HG03159 (cell line): ENCODE measurements at regions not wholly inside any gene's neighbourhood (a gene's known extent, or its start where the extent isn't known, plus 50 kb on each side); places are given as distances from the start of the nearest gene placed in this dataset.
A peak's percentile ranks its signal among the peaks of the same experiment; 100 is the strongest.
"Not testable (repeated sequence)": the region's sequence is repeated elsewhere in the genome, so short reads cannot be mapped to it uniquely, and the experiment has no call there.

Experiments used
- ATAC-seq: cut with Tn5 transposase; IDR thresholded peaks from one replicate; pipeline ENCODE4 v1.9.1; 2021; ENCODE audit warnings: mild to moderate bottlenecking, moderate library complexity; ENCODE audit not compliant: unreplicated experiment

GRCh38 chr16:31975826-31976419, 102.3 kb downstream of the ZNF267 start:
- ATAC-seq: not testable (repeated sequence)

GRCh38 chr16:31978463-31978862, 104.9 kb downstream of the ZNF267 start:
- ATAC-seq: not testable (repeated sequence)

GRCh38 chr16:31981739-31982138, 108.1 kb downstream of the ZNF267 start:
- ATAC-seq: not testable (repeated sequence)

- not testable (repeated sequence) for ATAC-seq
Measured at GRCh38 chr16:31982986-31983385, 109.4 kb downstream of the ZNF267 start.

- ATAC-seq: not testable (repeated sequence)
Measured at GRCh38 chr16:31983666-31984065, 110.1 kb downstream of the ZNF267 start.

- not testable (repeated sequence) for ATAC-seq
Measured at GRCh38 chr16:31986895-31987294, 113.3 kb downstream of the ZNF267 start.

- ATAC-seq: peak; percentile 57
Measured at GRCh38 chr16:31988595-31989581, 115.3 kb downstream of the ZNF267 start.

- not testable (repeated sequence) for ATAC-seq
Measured at GRCh38 chr16:31990261-31990660, 116.7 kb downstream of the ZNF267 start.

GRCh38 chr16:31990980-31991379, 117.4 kb downstream of the ZNF267 start:
- not testable (repeated sequence) for ATAC-seq

- ATAC-seq: not testable (repeated sequence)
Measured at GRCh38 chr16:31996325-31996724, 122.7 kb downstream of the ZNF267 start.

- ATAC-seq: not testable (repeated sequence)
Measured at GRCh38 chr16:32002496-32002895, 128.9 kb downstream of the ZNF267 start.

GRCh38 chr16:32003819-32004218, 130.2 kb downstream of the ZNF267 start:
- ATAC-seq: not testable (repeated sequence)

GRCh38 chr16:32038783-32039496, 165.3 kb downstream of the ZNF267 start:
- ATAC-seq: not testable (repeated sequence)

GRCh38 chr16:32039919-32040318, 166.3 kb downstream of the ZNF267 start:
- not testable (repeated sequence) for ATAC-seq

- not testable (repeated sequence) for ATAC-seq
Measured at GRCh38 chr16:32066016-32066651, 187.0 kb upstream of the TP53TG3D start.

GRCh38 chr16:32071586-32071985, 181.5 kb upstream of the TP53TG3D start:
- ATAC-seq: not testable (repeated sequence)

GRCh38 chr16:32083891-32084290, 169.2 kb upstream of the TP53TG3D start:
- not testable (repeated sequence) for ATAC-seq

- ATAC-seq: not testable (repeated sequence)
Measured at GRCh38 chr16:32084656-32085401, 168.3 kb upstream of the TP53TG3D start.

GRCh38 chr16:32085438-32086141, 167.5 kb upstream of the TP53TG3D start:
- ATAC-seq: not testable (repeated sequence)
